ENCODE measurements at regions not wholly inside any gene's neighbourhood (a gene's known extent, or its start where the extent isn't known, plus 50 kb on each side); places are given as distances from the start of the nearest gene placed in this dataset.

DNA sequence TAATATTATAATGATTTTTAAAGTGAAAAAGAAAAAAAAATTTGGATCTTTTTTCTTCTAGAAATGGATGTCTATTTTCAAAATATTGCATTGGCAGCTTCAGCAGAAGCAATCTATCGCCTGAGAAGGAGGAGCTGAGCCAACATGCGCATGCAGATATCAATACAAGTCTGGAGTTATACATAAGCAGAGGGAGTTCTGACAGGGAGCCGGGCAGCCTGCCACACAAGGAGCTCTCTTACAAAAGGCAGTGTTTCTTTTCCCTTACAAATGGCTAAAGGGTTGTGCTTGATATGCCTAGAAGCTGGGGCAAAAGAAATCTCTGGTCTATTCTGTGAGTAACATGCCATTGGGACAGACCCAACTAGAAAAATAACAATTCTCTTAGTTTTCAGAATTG, 291.9 kb upstream of the TRIB2 start:
- TF ChIP-seq MAZ (IDR thresholded peaks at IDR 0.05; ENCODE audit: borderline replicate concordance, low read depth, low read length), result no peak
- no peak for TF ChIP-seq JUN (IDR thresholded peaks at IDR 0.05)
- no peak for TF ChIP-seq MYC (IDR thresholded peaks at IDR 0.05; ENCODE audit: borderline replicate concordance, low read length)
- TF ChIP-seq, protein P1, sequence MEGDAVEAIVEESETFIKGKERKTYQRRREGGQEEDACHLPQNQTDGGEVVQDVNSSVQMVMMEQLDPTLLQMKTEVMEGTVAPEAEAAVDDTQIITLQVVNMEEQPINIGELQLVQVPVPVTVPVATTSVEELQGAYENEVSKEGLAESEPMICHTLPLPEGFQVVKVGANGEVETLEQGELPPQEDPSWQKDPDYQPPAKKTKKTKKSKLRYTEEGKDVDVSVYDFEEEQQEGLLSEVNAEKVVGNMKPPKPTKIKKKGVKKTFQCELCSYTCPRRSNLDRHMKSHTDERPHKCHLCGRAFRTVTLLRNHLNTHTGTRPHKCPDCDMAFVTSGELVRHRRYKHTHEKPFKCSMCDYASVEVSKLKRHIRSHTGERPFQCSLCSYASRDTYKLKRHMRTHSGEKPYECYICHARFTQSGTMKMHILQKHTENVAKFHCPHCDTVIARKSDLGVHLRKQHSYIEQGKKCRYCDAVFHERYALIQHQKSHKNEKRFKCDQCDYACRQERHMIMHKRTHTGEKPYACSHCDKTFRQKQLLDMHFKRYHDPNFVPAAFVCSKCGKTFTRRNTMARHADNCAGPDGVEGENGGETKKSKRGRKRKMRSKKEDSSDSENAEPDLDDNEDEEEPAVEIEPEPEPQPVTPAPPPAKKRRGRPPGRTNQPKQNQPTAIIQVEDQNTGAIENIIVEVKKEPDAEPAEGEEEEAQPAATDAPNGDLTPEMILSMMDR (IDR thresholded peaks at IDR 0.05), result no peak
- TF ChIP-seq NPAS2 (CRISPR knock-in tag; IDR thresholded peaks at IDR 0.05; ENCODE audit: borderline replicate concordance), result no peak
- no peak for TF ChIP-seq POLR2A (IDR thresholded peaks at IDR 0.05; ENCODE audit: low read length)
- TF ChIP-seq HDAC2 (IDR thresholded peaks at IDR 0.05), result no peak
- TF ChIP-seq CEBPB (IDR thresholded peaks at IDR 0.05), result no peak

All from A549 (cell line).